ENCODE measurements at regions not wholly inside any gene's neighbourhood (a gene's known extent, or its start where the extent isn't known, plus 50 kb on each side); places are given as distances from the start of the nearest gene placed in this dataset.

- TF ChIP-seq RNF2 (IDR thresholded peaks at IDR 0.05; ENCODE audit: borderline replicate concordance, low read depth) (no peak), CEBPB (IDR thresholded peaks at IDR 0.05) (no peak), CTCF (IDR thresholded peaks at IDR 0.05) (no peak), RFX5 (IDR thresholded peaks at IDR 0.05) (no peak), POLR2A (IDR thresholded peaks at IDR 0.05; ENCODE audit: low read length) (no peak), MYC (IDR thresholded peaks at IDR 0.05; ENCODE audit: borderline replicate concordance, low read length) (no peak), E2F6 (IDR thresholded peaks at IDR 0.05; ENCODE audit: borderline replicate concordance, low read depth) (no peak), SMC3 (IDR thresholded peaks at IDR 0.05) (no peak), HDAC2 (IDR thresholded peaks at IDR 0.05) (no peak), MAX (IDR thresholded peaks at IDR 0.05) (no peak)
Observed at GRCh38 chr12:108021949-108022522, 107.1 kb upstream of the WSCD2 start.

Measured in A549 (cell line).